GM18951 (cell line): ENCODE measurements at regions not wholly inside any gene's neighbourhood (a gene's known extent, or its start where the extent isn't known, plus 50 kb on each side); places are given as distances from the start of the nearest gene placed in this dataset.

Source experiments
- POLR2A ChIP-seq: IDR thresholded peaks from 4 replicates; pipeline ENCODE4 v1.6.1; 2011; ENCODE audit warnings: mild to moderate bottlenecking; ENCODE audit not compliant: insufficient read length, insufficient read depth; ENCODE audit errors: extremely low read depth
- in situ Hi-C: fragments of 300-500 bp; cut with MboI; formaldehyde crosslinking; loops from one replicate; pipeline ENCODE4 v1.12.0; 2022; ENCODE audit warnings: low sequenced_read_pairs, mixed read lengths, inconsistent platforms; ENCODE audit not compliant: unreplicated experiment

DNA sequence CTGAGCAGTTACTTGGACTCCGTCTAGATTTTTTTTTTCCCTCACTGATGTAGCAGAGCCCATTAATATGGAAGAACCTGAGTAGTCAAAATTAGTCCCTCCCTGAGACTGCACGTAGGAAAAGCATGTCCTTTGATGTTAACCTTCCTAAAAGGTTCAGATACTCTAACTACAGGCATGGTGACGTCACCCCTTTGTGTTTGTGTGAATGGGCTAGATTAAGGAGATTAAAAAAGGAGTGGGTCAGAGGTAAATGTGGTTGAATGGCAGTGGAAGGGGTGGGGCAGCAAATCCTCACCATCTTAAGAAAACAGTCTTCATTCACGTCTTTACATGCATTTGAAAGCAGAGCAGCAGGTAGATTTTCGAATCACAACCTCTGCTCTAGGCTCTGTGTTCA, 521.1 kb downstream of the TFAP2B start:
- no peak for TF ChIP-seq POLR2A
- in situ Hi-C loops, result no loop called here

DNA sequence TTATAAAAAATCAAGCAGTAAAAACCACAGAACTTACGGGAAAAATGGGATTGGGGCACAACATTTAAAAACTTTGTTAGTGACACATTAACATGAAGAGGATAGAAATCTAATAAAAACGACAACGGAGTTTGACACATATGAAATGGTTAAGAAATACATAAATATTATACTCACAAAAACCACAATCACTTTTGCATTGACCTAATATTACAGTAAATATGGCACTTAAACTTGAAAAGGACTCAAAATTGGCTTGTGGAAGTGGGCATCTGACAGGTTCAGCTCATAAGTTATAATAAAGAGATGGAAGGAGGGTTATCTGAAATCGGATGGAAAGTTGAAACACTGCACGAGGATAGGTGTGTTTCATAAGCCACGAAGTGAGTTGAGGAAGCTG, 523.7 kb downstream of the TFAP2B start:
- in situ Hi-C loops, result no loop called here

GRCh38 chr6:51349857-51350256, 531.2 kb downstream of the TFAP2B start:
- no peak for TF ChIP-seq POLR2A
- in situ Hi-C loops, result loop anchor here (25.0 kb wide), 1 partner anchor 538 kb away; the partner anchor contains the start of gene TFAP2B

More for the DNA sequence above, 523.7 kb downstream of the TFAP2B start:
- TF ChIP-seq POLR2A, result no peak

DNA sequence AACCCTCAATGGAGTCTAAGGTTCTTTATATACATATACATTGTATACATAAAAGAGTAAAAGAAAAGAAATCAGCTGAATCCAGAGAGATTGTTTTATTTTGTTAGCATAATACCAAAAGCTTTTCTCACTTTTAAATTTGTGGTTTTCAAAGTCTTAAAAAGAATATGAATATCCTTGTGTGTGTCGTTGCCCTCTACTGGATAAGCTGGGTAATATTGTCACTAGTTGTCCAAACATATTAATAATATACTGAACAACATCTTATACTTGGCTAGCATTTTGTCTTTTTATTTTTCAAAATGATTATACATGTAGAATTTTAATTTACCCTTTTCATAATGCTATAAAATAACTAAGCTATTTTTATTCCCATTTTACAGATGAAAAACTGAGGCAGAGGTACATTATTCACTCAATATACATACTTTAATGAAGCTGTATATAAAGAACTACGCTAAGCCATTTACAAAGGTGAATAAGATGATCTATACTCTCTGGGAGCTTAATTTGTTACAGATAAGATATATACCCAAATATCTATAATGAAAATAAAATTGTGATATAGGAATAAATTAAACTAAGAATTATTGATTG, 531.7 kb downstream of the TFAP2B start:
- in situ Hi-C loops, result loop anchor here (25.0 kb wide), 1 partner anchor 538 kb away; the partner anchor contains the start of gene TFAP2B
- no peak for TF ChIP-seq POLR2A

GRCh38 chr6:51352506-51353029, 533.9 kb downstream of the TFAP2B start:
- in situ Hi-C loops, result loop anchor here (25.0 kb wide), 1 partner anchor 540 kb away; the partner anchor contains the start of gene TFAP2B
- no peak for TF ChIP-seq POLR2A

DNA sequence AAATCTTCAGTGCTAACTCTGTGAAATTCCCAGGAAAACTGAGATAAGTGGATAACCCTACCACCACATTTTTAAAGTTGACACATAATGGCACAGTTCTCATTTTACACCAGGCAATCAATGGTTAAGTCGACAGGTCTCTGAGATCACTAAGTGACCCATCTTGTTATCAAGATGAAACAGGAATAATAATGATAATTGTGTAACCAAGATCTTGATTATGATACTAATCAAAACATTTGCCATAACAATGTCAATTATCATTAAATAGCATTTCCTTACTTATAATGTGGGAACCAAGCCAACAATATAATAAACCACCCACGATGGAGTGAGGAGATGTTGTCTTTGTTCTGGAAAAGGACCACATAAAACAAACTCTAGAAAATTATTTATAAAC, 541.6 kb downstream of the TFAP2B start:
- in situ Hi-C loops, result loop anchor here (25.0 kb wide), 1 partner anchor 548 kb away; the partner anchor contains the start of gene TFAP2B

GRCh38 chr6:51365566-51365965, 546.9 kb downstream of the TFAP2B start:
- in situ Hi-C loops, result loop anchor here (25.0 kb wide), 1 partner anchor 553 kb away; the partner anchor contains the start of gene TFAP2B

More for the DNA sequence above, 541.6 kb downstream of the TFAP2B start:
- no peak for TF ChIP-seq POLR2A

GRCh38 chr6:51369485-51369884, 550.8 kb downstream of the TFAP2B start:
- in situ Hi-C loops, result loop anchor here (25.0 kb wide), 1 partner anchor 557 kb away; the partner anchor contains the start of gene TFAP2B
- TF ChIP-seq POLR2A, result no peak

More at GRCh38 chr6:51365566-51365965, 546.9 kb downstream of the TFAP2B start:
- no peak for TF ChIP-seq POLR2A

- TF ChIP-seq POLR2A, result no peak
Observed at GRCh38 chr6:51382847-51383246, 564.2 kb downstream of the TFAP2B start.

DNA sequence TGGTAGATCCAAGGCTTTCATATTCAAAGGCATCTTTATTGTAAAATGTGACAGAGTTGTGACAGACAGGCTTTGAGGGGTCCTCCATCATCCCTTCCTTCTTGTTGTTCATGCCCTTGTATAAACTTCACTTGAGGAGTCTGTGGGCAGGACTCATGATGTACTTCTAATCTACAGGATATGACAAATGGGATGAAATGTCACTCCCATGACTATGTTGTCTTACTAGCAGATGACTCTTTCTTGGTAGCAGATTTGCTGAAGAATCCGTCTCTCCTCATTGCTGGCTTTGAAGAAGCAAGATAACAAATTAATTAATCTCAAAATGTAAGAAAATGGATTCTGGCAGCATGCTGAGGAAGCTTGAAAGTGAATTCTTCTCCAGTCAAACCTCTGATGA, 566.1 kb downstream of the TFAP2B start:
- TF ChIP-seq POLR2A, result no peak
- in situ Hi-C loops, result no loop called here

More at GRCh38 chr6:51382847-51383246, 564.2 kb downstream of the TFAP2B start:
- in situ Hi-C loops, result no loop called here

- in situ Hi-C loops, result no loop called here
- no peak for TF ChIP-seq POLR2A
Observed at GRCh38 chr6:51386347-51386836, 567.7 kb downstream of the TFAP2B start.

DNA sequence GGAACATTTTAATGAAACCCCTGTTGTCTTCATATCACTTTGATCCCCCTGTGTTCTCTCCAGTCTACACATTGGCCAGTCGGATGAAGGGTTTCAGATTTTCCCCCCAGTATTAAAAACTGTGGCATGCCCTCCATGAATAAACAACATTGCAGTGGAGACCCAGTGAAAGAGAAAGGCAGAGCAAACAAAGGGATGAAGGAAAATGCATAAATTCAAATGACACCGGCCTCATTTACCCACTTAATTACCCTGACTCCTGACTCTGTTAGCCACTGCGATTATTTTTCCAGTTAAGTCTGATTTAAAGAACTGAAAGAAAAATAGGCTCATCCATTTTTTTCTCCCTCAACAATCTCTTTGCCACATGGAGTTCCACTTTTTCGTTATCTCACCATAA, 569.2 kb downstream of the TFAP2B start:
- TF ChIP-seq POLR2A, result no peak
- in situ Hi-C loops, result no loop called here

- in situ Hi-C loops, result no loop called here
- no peak for TF ChIP-seq POLR2A
Observed at GRCh38 chr6:51394061-51394460, 575.4 kb downstream of the TFAP2B start.

- in situ Hi-C loops, result no loop called here
- no peak for TF ChIP-seq POLR2A
Observed at GRCh38 chr6:51396583-51396982, 577.9 kb downstream of the TFAP2B start.
